ENCODE measurements at regions not wholly inside any gene's neighbourhood (a gene's known extent, or its start where the extent isn't known, plus 50 kb on each side); places are given as distances from the start of the nearest gene placed in this dataset.

DNA sequence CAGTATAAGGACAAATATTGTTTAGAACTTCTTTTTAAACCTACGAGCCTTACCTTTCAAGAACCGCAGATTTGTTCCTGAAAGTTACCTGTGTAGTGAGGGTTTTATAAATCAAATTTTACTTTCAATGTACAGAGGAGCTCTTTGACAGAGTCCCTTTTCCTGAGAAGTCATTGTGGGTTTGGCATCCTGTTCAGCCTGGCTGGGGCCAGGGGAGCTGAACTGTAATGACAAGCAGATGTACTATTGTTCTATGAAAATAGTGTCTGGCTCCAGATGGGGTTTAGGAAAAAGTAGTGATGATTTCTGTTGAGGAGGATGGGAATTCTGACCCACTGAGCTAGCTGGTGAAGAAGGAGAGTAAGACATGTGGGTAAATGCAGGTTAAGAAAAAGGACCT lies 196.2 kb upstream of the PGRMC2 start:
- peaks cover 5% of the 10 kb centered on the region for H3K9me3 Mint-ChIP-seq
- no peak overlapping the region for H3K4me3 Mint-ChIP-seq
- no peaks in the 10 kb centered on the region for H3K4me1 Mint-ChIP-seq
- H3K27me3 Mint-ChIP-seq, result peaks cover 3% of the 10 kb centered on the region
- no peak for ATAC-seq (ENCODE audit: low read depth)
- no peaks in the 10 kb centered on the region for H3K36me3 Mint-ChIP-seq (ENCODE audit: low read depth)
- CTCF ChIA-PET, result no interaction called here
- no peak for DNase-seq
- TF ChIP-seq, protein P1, sequence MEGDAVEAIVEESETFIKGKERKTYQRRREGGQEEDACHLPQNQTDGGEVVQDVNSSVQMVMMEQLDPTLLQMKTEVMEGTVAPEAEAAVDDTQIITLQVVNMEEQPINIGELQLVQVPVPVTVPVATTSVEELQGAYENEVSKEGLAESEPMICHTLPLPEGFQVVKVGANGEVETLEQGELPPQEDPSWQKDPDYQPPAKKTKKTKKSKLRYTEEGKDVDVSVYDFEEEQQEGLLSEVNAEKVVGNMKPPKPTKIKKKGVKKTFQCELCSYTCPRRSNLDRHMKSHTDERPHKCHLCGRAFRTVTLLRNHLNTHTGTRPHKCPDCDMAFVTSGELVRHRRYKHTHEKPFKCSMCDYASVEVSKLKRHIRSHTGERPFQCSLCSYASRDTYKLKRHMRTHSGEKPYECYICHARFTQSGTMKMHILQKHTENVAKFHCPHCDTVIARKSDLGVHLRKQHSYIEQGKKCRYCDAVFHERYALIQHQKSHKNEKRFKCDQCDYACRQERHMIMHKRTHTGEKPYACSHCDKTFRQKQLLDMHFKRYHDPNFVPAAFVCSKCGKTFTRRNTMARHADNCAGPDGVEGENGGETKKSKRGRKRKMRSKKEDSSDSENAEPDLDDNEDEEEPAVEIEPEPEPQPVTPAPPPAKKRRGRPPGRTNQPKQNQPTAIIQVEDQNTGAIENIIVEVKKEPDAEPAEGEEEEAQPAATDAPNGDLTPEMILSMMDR (IDR thresholded peaks at IDR 0.05), result no peak
- POLR2A ChIA-PET, result no interaction called here
- intact Hi-C loops (cut with micrococcal nuclease), result no loop called here
- H3K27ac Mint-ChIP-seq, result no peak overlapping the region

DNA sequence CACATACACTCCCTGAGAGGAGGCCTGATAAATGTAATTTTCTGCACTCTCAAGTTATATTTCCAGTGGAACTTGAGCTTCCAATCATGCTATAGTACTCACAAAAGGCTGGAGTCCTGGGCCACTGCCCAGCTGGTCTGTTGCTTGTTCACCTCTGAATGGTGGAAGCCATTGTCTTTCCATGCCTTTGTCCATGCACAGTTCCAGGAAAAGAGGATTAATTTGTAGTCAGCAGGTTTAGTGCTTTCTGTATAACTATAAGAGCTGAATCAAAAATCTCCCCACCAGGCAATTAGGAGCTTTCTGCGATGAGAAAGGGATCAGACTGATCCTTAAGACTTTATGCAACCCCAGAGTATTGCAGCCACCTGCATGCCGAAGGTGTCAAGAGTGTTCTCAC lies 195.4 kb upstream of the PGRMC2 start:
- Mint-ChIP-seq H3K9me3 (peaks cover 5% of the 10 kb centered on the region), H3K27me3 (peaks cover 3% of the 10 kb centered on the region), H3K4me3 (no peak overlapping the region), H3K4me1 (no peaks in the 10 kb centered on the region), H3K27ac (no peak overlapping the region), H3K36me3 (ENCODE audit: low read depth) (no peaks in the 10 kb centered on the region)
- ChIA-PET CTCF (no interaction called here), POLR2A (no interaction called here)
- DNase-seq, result no peak
- intact Hi-C loops (cut with micrococcal nuclease), result no loop called here
- no peak for ATAC-seq (ENCODE audit: low read depth)
- TF ChIP-seq, protein P1 (IDR thresholded peaks at IDR 0.05), result no peak

DNA sequence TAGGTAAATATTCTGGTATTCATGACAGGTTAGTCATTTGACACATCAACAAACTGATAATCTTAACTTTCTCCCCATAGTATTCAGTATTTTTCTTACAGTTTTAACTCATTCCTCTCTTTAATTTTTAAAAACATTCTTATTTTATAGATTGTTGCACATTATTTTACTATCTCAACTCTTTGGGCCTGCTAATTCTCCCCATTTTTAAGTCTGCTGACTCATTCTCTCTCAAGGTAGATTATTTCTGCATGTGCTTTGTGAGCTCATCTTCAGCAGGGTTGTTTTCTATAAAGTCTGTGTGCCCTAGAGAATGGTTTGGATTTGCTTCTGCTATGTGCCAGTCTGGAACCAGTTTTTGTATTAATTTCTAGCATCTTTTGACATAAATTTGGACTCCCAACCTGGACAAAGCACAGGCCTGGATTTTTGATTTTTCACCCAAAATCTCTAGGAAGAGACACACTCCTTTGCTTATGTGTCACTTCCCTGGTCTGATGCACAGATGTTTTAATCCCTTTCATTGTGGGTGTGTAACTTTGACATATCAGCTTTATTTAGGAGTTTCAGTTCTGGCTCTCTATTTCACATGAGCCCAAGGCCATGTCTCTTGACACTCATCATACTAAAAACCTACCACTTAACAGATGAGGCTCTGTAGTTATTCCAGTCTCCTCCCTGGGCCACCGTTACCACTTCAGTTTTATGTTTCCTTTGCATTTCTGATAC lies 194.3 kb upstream of the PGRMC2 start:
- H3K9me3 Mint-ChIP-seq, result no peaks in the 10 kb centered on the region
- TF ChIP-seq, protein P1 (IDR thresholded peaks at IDR 0.05), result no peak
- ATAC-seq (ENCODE audit: low read depth) (no peak), DNase-seq (no peak)
- H3K4me3 Mint-ChIP-seq, result no peak overlapping the region
- CTCF ChIA-PET, result no interaction called here
- no peaks in the 10 kb centered on the region for H3K36me3 Mint-ChIP-seq (ENCODE audit: low read depth)
- intact Hi-C loops (cut with micrococcal nuclease), result no loop called here
- H3K27ac Mint-ChIP-seq, result no peak overlapping the region
- H3K4me1 Mint-ChIP-seq, result no peaks in the 10 kb centered on the region
- peaks cover 3% of the 10 kb centered on the region for H3K27me3 Mint-ChIP-seq
- POLR2A ChIA-PET, result no interaction called here

DNA sequence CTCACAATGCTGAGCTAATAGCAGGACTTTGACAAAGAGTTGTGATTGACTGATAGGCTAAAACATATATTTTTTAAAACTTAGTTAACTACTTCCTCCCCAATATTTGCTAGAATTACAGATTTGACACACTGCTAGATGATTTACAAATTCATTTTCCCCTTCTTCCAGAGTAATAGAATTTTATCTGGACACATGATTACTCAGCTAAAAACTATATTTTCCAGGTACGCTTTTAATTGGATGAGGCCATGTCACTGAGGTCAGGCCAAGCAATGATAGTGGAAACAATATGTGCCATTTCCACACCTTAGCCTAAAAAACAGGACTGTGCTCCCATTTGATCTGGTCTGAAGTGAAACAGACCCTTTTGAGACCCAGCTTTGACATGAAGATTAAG lies 193.3 kb upstream of the PGRMC2 start:
- intact Hi-C loops (cut with micrococcal nuclease), result no loop called here
- TF ChIP-seq, protein P1 (IDR thresholded peaks at IDR 0.05), result no peak

DNA sequence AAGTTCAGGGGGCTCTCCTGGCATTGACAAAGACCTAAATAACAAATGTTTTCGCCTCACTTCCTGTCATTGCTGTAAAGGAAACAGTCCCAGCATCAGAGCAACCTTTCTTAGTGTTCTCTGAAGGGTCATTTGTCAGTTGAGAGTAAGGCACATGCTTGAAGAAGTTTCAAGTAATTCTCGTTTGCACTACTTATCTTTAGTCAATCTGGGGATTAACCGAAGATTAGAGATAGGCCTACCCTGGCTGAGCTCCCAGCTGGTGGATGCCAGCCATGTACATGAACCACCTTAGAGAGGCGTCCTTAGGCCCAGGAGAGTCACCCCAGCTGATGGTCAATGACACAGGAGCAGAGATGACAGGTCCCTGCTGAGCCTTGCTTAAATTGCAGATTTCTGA lies 189.9 kb upstream of the PGRMC2 start:
- DNase-seq (no peak), ATAC-seq (ENCODE audit: low read depth) (no peak)
- Mint-ChIP-seq H3K4me1 (no peaks in the 10 kb centered on the region), H3K27me3 (no peaks in the 10 kb centered on the region), H3K36me3 (ENCODE audit: low read depth) (no peaks in the 10 kb centered on the region), H3K27ac (no peak overlapping the region), H3K4me3 (no peak overlapping the region), H3K9me3 (no peaks in the 10 kb centered on the region)
- intact Hi-C loops (cut with micrococcal nuclease), result no loop called here
- TF ChIP-seq, protein P1 (IDR thresholded peaks at IDR 0.05), result no peak
- CTCF ChIA-PET, result no interaction called here
- POLR2A ChIA-PET, result no interaction called here

More for the DNA sequence above, 193.3 kb upstream of the PGRMC2 start:
- no peaks in the 10 kb centered on the region for H3K9me3 Mint-ChIP-seq
- no peaks in the 10 kb centered on the region for H3K4me1 Mint-ChIP-seq
- H3K27ac Mint-ChIP-seq, result no peak overlapping the region
- POLR2A ChIA-PET, result no interaction called here
- CTCF ChIA-PET, result no interaction called here
- DNase-seq, result no peak
- no peak overlapping the region for H3K4me3 Mint-ChIP-seq
- no peak for ATAC-seq (ENCODE audit: low read depth)
- no peaks in the 10 kb centered on the region for H3K36me3 Mint-ChIP-seq (ENCODE audit: low read depth)
- peaks cover 3% of the 10 kb centered on the region for H3K27me3 Mint-ChIP-seq

Data from activated B cell treated with CpG ODN at 0.5 μM for 24 hours (primary cell).